HG03354 (cell line): ENCODE measurements at regions not wholly inside any gene's neighbourhood (a gene's known extent, or its start where the extent isn't known, plus 50 kb on each side); places are given as distances from the start of the nearest gene placed in this dataset.

Experiments
- ATAC-seq: cut with Tn5 transposase; IDR thresholded peaks from one replicate; pipeline ENCODE4 v1.9.1; 2021; ENCODE audit warnings: mild to moderate bottlenecking; ENCODE audit not compliant: unreplicated experiment, poor library complexity, severe bottlenecking

DNA sequence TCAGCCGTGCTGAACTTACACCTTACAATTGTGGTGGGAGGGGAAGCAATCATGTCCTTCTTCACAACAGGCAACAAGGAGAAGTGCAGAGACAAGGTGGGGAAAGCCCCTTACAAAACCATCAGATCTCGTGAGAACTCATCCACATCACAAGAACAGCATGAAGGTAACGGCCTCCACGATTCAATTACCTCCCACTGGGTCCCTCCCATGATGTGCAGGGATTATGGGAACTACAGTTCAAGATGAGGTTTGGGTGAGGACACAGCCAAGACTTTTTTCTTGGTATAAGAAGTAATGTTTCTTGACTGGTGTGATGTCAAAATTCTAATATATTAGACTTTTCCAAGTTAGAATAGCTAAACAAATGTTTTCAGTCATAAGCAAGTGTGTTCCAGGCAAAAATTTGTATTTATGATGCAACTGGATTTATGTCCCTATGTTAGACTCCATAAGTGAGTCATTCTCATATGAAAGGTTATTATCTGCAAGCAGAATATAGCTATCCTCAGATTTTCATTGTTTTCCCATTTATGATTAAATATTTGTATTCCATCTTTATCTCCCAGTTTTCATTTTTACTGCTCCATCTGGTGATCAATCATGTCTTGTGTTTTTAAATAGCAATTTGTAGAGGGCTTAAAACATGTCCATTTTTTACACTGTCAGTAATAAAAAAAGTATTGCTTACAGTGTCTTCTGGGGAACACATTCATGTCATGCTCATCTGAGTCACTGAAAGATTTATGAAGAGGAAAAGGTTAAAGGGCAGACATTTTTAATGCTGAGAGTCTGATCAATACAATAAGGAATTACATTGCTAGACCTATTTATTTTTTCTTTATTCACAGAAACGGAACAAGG lies 995.2 kb upstream of the CDH2 start:
- ATAC-seq, result no peak

DNA sequence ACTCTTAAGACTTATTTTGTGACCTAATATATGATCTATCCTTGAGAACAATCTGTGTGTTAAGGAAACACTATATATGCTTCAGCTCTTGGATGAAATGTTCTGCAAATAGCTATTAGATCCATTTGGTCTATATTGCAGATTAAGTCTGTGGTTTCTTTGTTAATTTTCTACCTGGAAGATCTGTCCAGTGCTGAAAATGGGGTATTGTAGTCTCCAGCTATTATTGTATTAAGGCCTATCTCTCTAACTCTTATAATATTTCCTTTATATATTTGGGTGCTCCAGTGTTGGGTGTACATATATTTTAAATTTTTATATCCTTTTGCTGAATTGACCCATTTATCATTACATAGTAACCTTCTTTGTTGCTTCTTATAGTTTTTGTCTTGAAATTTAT lies 992.7 kb upstream of the CDH2 start:
- no peak for ATAC-seq

DNA sequence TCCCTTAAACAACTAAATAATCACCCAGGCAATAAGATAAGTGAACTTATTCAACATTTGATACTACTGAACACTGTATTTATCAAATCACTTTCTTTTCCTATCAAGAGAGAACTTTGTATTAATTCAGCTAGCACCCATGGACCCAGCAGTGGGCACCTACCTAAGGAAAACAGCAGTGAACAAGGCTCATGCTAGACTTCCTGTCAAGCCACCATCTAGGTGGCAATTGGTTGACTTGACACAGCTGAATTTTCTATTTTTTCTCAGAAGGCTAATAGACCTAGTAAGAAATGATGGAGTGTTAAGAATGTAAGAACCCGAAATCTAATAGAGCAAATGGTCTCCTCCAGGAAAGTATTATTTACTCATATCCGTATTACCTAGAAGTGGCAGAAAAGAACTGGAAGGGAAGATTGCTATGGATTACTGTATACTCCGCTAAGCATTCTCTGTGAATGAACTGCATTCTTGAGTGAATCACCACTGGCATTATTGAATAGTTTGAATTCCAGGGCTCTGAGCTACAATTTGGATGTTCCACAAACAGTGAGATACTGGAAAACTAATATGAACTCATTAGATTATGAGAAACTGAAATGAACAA lies 988.2 kb upstream of the CDH2 start:
- no peak for ATAC-seq

DNA sequence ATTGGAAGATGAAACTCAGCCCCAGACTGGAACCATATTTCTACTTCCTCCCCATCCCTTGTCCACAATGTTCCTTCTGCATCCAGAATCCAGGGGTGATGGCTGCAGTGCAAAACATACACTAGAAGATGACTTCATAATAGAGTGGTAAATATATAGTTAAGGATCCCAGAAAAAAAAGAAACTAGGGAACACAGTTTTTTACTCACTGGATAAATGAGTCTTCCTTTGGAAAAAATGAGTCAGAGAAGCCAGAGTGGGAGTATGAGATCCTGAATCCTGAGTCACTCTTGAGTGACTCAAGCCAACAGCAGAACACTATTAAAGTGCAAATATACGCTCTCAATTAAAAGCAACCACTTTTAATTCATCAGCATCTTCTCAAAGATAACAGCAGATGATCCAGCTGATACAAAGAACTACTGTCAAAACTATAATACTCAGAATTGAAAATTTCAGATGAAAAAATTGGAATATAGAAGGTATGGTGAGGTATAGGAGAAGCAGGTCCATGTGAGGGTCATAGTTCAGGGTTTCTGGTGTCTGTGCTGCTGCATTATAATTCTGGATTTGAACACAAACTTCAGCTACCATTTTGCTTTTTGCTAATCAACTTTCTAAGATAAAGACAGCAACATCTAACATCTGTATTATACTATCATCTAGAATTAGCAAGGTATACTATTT lies 987.2 kb upstream of the CDH2 start:
- no peak for ATAC-seq

DNA sequence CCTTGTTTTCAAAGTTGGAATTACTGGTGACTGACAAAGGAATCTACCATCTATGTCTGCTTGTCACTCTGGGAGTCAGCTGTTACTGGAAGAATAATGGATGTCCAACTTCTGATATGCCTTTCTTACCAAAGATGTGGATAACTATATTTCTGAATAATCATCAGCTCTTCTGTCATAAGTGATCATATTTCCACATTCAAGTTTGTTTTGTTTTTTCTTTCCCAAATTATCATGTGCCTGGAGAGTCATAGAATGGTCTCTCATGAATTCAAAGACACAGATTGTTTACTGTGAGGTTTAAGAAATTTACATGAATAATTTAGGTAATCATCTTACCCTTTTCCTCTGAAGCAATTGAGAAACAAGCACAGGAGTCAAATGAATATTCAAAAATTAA lies 986.7 kb upstream of the CDH2 start:
- no peak for ATAC-seq

DNA sequence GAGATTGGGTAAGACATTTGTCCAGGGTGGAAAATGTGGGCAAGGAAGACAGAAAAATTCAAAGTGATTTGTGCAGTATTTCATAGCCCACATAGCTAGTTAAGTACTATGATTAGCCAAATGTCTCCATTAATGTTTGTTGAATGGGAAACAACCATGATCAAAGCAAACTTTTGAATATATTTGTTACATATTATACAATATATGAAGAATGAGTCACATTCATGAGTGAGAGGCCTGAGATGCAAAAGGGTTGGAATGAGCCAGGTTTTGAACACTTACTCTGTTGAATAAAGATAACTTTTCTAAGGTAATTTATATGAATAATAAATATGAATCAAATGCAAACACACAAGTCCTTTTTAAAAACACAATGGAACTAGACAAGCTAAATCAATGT lies 984.5 kb upstream of the CDH2 start:
- no peak for ATAC-seq

DNA sequence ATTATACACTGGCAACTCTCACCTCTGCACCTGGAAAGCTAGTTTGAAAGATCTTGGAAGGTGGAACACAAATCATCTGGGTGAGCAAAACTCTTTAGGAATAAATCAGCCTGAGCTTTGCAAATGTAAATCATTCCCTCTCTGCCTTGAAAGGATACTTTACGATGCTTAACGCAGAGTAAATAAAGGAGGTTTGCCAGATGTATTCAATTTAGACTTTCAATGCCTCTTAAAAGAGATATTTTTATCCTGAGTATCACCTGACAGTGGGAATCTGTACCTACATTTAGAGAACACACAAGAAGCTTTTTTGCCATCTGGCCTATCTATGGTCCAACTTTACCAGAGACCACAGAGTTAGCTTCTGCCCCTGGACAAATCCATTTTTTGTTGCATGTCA lies 983.2 kb upstream of the CDH2 start:
- no peak for ATAC-seq

DNA sequence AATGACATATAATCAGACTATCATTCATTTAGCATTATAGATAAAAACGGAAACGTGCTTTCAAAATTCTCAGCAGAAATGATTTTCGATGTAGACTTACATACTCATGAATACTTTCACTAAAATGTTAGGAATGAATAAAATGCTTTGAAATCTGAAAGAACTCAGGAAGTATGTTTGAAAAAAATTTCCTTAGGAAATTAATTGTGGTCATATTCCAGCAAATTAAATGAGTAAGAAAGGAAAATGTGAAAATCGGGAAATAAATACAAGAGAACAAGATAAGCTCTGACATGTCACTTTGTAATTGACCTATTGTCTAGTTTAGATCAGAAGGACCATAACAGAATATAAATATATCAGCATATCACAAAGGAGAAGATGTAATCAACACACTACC lies 981.0 kb upstream of the CDH2 start:
- ATAC-seq, result no peak

DNA sequence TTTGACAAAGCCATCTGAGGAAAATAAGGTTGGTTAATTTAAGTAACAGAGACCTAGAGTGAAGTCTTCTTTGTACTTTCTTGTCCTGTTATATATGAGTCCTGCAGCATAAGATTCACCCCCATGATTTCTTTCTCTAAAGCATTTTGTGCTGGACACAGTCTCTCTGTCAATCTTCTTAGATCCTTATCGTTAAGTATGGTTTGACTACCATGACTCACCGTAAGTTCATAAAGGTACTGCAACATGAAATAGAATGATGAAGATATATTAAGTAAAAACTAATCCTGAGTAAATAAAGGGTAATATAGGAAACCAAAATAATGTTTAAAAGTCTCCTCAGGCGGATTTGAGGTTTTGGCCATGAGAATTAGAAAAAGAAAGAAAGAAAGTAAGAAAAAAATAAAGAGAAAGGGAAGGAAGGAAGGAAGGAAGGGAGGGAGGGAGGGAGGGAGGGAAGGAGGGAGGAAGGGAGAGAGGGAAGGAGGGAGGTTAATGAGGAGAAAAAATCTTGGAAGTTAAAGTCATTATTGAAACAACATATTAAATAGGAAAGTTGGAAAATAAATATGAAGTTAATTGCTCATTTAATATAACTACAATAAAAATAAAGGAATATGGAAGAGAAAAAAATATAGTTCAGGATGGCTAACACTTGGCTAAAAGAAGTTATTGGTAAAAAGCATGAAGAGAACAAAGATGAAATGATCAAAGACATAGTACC lies 980.3 kb upstream of the CDH2 start:
- no peak for ATAC-seq

DNA sequence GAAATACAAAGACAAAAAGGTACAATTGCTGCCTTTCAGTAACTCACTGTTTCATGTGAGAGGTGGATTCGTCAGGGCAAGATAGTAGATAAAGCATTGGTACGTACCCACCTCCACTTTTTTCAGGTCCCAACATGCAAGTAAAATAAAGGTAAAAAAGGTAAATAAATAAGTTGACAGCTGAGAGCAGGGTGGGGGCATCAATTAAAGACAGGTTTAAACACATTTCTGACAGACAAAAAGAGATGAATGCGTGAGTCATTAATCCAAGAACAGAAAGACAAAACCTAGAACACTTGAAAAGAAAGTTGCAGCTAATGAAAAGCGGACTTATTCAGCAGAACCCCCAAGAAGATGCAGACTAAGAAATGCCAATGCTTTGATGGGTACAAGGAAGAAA lies 979.6 kb upstream of the CDH2 start:
- no peak for ATAC-seq

DNA sequence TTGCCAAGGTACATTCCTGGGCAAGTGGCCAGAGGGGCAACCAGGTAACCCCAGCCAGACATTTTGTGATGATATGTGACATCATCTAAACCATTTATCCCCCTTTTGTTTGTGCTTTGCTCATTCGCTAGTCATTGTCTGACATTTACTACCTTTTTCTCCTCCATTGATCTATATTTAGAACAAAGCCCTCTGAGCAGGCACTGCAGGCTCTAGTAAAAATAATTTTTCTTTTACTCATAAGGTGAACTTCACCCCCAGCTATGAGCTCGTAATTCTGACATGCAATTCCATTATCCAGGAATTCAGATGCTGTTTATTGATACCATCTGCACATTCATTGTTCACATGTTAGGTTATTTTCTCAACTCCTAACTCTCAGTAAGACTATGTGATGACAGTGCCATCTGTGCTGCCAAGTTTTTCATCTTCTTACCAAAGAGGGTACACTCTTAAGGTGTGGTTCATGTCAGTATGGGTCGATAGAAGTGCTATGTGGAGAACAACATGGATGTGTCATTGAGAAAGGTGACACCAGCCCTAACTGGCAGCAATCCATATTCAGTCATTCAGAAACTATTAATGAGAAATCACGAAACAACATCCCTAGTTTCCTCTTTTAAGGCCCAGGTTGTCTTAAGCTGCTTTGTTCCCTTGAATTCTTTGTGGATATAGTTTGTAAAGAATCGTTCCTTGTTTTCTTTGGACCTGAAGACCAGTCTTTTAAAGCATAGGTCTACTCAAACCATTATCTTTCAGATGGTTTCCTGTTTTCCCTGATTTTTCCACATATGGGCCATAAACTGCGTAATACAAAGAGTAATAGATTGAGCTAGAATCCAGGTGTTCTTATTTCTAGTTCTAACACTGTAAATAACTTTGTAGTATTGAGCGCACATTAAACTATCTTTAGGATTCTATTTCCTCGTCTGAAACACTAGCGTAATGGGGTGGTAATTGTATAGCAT lies 978.1 kb upstream of the CDH2 start:
- ATAC-seq, result no peak

DNA sequence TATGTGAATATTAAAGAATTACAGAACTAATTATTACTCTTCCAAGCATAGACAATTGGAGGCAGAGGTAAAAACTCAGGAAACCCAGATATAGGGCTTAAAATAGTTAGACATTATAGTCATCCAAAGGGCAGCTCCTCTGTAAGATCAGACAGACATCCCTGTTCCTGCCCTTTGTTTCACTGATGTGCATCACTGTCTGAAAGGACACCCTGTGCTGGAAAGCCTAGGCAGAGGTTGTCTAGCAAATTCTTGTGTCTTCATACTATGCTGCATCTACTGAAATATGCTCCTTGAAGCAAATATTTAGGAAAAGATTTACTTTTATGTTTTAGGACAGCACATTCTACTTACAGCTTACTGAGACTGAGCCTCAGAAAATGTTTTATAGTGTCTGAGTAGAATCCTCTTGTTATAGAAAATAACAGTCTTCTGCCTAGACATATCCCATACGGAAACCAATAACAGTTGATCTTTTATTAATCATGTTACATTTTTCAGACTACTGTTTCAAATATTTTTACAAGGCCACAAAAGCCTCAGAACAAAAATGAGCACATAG lies 977.3 kb upstream of the CDH2 start:
- ATAC-seq, result no peak

DNA sequence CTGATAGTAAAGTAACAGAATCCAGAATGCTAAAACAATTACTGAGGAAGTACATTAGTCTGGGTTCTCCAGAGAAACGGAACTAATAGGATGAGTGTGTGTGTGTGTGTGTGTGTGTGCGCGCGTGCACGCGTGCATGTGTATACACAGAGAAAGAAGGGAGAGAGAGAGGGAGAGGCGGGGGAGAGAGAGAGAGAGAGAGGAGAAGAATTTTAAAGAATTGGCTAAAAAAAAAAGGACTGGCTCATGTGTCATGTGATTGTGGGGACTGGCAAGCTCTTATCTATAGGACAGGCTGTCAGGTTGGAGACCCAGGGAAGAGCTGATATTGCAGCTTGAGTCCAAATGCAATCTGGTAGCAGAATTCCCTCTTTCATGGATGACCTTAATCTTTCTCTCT lies 976.2 kb upstream of the CDH2 start:
- ATAC-seq, result no peak

DNA sequence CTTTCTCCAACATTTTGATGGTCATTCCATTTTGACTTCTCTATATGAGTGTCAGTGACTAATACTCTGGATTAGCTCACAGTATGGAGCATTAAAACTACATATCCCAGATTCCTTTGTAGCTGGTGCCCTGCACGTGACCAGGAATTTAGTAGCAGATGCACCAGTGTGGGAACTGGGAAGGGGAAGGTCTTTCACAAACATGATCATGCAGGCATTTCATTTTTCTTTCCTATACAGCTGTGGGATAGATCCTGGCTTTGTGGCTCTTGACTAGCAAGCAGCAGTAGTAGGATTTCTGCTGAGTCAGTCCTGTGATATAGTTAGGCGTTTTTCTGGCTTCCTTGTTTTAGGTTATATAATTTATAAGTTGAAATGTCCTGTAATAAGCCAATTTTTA lies 971.0 kb upstream of the CDH2 start:
- no peak for ATAC-seq

DNA sequence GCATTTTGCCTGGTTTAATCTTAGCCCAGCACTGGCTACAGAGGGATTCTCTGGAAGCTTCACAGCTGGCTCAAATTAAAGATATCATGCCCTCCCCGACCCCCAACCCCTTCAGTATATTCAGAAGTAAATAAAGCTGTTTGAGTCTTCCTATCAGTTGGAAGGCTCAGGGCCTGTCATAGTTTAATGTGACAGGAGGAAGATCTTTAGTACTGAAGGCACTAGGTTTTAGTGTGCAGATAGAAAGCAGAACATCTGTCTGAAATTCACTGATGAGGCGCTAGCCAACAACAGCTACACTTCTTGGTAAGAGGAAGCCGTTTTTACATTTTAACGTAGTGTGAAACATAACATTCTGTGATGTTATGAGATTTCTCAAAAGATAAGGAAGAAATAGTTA lies 969.1 kb upstream of the CDH2 start:
- ATAC-seq, result no peak

DNA sequence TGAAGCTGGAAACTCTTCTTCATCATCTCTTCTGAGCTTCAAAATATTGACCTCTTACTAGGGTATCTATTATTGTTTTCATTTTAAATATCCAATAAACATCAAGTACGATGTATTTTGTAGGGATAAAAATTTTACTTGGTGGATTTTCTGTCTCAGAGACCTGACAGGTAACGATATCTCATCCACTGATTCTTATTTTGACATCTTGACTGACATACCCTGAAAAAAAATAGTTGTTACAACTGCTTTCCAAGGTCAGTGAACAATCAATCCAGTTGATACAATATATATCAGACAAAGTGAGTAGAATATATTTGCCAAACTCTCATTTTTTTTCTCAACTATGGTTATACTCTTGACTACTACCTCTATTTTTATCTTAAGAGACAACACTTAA lies 963.7 kb upstream of the CDH2 start:
- ATAC-seq, result no peak

DNA sequence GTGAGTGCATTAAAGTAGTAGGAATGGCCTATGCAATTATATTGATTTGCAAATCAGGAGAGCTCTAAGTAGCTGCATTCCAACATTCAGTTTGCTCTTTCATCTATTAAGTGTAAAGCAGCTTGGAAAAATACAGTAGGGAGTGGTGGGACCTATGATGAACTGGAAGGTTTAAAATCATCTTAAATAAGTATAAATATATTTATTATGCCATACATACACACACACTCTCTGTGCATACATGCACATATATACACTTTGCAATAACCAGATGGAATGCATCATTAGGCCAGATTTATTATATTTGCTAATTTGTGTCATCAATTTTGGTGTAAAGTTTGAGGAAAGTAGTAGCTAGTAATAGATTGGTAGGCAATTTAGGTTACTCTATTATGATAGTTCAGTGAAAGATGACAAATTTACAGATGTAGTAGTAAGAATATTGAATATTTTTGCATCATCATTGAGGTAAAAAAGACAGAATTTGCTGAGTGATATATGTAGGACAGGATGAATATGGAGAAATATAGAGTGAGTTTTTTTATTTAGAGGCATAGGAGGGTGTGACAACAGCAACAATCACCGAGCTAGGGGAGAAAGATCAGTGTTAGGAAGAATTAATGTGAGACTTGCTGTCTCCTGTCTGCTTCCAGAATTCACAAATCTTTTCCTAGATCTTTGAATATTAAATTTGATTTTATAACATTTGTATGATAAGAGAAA lies 961.0 kb upstream of the CDH2 start:
- no peak for ATAC-seq

DNA sequence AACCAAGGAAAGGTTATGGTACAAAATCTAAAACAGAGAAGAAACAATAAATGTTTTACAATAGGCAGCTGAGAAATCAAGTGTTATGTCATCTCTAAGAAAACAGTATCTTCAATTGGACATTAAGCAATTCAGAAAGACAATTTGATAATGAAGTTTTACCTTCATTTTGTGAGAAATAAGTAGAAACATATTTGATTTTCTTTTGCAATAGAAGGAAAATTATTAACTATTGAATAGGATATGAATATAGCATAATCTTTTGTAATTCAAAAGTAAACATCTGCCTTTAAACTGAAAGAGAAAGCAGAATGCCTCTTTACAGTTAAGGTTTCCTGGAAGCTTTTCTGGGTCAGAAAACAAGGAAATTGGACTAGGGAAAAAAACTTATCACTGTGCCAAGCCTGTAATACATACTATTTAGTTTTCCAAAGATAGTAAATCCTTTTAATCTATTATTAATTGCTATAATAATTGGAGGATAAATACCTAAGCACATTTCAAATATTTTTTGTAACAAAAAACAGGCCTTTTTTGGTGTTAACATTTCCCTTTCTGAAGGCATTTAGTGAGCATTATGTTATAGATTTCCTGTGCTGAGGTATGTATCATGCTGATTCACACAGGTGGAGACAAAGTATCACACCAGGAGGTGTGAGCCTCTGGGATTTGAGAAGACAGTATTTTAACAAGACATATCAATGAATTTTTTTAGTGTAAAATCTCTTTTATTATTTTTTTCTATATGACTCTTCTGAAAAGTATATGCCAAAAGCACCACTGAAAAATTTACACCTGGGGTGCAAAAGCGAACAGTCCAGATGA lies 947.0 kb upstream of the CDH2 start:
- ATAC-seq, result no peak
